Activated naive CD4-positive, alpha-beta T cell treated with anti-CD3 and anti-CD28 coated beads, Interleukin-2, amount 50 U/mL, for 24 hours (primary cell): ENCODE measurements at regions not wholly inside any gene's neighbourhood (a gene's known extent, or its start where the extent isn't known, plus 50 kb on each side); places are given as distances from the start of the nearest gene placed in this dataset.

ENCODE experiments used
- H3K27ac Mint-ChIP-seq: one replicate; pipeline ENCODE4 v1.8.0; 2021; ENCODE audit warnings: mild to moderate bottlenecking, mixed read lengths
- H3K27me3 Mint-ChIP-seq: one replicate; pipeline ENCODE4 v1.8.0; 2021; ENCODE audit warnings: mixed read lengths
- H3K36me3 Mint-ChIP-seq: one replicate; pipeline ENCODE4 v1.8.0; 2021; ENCODE audit warnings: mixed read lengths
- H3K4me1 Mint-ChIP-seq: one replicate; pipeline ENCODE4 v1.8.0; 2021; ENCODE audit warnings: mixed read lengths
- H3K4me3 Mint-ChIP-seq: one replicate; pipeline ENCODE4 v1.8.0; 2021; ENCODE audit warnings: mild to moderate bottlenecking, mixed read lengths
- H3K9me3 Mint-ChIP-seq: one replicate; pipeline ENCODE4 v1.8.0; 2021; ENCODE audit warnings: mixed read lengths

DNA sequence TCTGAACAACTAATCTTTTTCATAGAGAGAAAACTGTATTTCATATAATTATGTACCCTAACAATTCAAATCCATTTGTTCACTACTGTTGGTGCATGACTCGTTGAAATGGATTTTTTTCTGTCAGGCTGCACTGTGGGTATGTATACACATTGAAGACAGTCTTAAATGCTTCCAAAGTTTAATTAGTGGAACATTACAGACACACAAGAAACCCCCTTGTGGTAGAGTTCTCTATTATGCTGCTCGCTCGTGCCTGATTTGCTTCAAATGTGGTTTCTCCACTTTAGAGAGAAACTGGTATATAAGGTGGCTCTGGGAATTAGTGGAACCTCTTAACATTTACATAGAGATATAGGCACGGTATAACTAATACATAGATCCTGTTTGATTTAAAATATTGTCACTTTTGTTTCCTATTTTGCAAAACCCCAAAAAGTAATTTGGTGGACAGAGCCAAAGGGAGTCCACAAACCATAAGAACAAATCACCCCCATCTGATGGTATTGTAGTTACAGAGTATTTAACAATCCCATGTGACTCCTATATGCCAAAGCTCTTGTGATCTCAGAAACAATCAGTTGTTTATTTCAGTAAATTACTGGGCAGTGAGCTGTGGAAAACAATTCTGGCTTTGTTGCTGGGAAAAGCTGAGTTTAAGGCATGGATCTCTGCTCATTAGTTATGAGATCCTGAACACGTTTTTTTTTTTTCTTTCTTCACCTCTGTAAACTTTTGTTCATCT lies 159.5 kb downstream of the BRMS1L start:
- H3K27me3 Mint-ChIP-seq = no peaks in the 10 kb centered on the region
- no peaks in the 10 kb centered on the region for H3K36me3 Mint-ChIP-seq
- H3K4me1 Mint-ChIP-seq = no peaks in the 10 kb centered on the region
- H3K4me3 Mint-ChIP-seq = no peak overlapping the region
- no peak overlapping the region for H3K27ac Mint-ChIP-seq
- H3K9me3 Mint-ChIP-seq = no peaks in the 10 kb centered on the region

DNA sequence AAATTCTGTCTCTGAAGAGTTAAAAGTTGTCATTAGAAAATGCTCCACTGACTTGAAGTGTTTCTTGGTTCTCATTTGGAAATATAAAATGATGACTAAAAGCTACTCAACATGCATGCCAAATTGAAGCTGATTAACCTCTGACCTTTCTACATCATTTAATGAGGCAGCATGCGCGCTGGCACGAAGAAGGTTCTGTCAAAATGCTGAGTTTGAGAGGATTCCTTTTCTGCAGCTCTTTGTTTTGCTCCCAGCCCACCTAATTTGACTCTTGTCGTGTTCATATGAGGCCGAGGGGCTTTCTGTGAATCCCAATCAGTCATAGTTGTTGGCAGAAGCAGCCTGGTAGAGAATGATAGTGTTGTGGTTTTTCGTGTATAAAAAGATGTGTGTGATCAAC lies 153.4 kb downstream of the BRMS1L start:
- Mint-ChIP-seq H3K36me3 (no peaks in the 10 kb centered on the region), H3K4me1 (no peaks in the 10 kb centered on the region), H3K27ac (no peak overlapping the region), H3K4me3 (no peak overlapping the region), H3K9me3 (no peaks in the 10 kb centered on the region), H3K27me3 (no peaks in the 10 kb centered on the region)

DNA sequence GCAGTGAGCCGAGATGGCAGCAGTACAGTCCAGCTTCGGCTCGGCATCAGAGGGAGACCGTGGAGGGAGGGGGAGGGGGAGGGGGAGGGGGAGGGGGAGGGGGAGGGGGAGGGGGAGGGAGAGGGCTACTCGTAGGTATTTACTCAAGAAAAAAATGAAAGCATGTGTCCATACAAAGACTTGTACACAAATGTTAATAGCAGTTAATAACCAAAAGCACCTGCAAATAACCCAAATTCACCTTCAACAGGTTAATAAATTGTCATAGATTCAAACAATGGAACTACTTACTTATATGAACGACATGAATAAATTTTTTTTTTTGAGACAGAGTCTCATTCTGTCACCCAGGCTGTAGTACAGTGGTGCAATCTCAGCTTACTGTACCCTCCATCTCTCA lies 152.4 kb downstream of the BRMS1L start:
- Mint-ChIP-seq H3K27ac (no peak overlapping the region), H3K4me1 (no peaks in the 10 kb centered on the region), H3K9me3 (no peaks in the 10 kb centered on the region), H3K4me3 (no peak overlapping the region), H3K27me3 (no peaks in the 10 kb centered on the region), H3K36me3 (no peaks in the 10 kb centered on the region)

DNA sequence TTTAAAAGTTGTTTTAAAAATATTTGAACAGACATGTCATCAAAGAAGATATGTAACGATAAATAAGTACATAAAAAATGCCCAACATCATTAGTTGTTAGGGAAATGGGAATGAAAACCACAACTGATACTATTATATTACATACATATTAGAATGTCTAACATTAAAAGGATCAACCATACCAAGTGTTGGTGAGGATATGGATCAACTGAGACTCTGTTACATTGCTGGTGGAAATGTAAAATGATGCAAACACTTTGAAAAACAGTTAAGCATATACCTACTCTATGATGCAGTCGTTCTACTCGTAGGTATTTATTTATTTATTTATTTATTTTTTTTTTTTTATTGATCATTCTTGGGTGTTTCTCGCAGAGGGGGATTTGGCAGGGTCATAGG lies 149.7 kb downstream of the BRMS1L start:
- Mint-ChIP-seq H3K9me3 (no peaks in the 10 kb centered on the region), H3K4me1 (no peaks in the 10 kb centered on the region), H3K27me3 (peaks cover 3% of the 10 kb centered on the region), H3K4me3 (no peak overlapping the region), H3K27ac (no peak overlapping the region), H3K36me3 (no peaks in the 10 kb centered on the region)

DNA sequence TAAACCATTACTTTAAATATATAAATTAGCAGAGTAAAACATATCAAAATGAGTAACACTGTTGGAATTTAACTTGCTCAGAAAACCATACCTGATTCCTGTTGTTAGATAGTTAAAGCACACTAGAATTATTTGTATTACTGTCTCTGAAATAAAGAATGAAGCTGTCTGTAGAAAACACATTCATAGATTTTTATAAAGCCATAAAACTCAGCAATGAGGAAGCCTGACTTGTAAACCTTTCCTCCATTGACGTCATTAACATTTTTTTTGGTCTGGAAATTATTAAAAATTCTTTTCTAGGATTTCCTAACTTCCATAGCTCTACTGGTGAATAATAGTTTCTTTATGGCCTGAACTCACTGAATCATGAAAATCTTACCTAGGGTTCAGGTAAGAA lies 147.6 kb downstream of the BRMS1L start:
- Mint-ChIP-seq H3K27ac (no peak overlapping the region), H3K9me3 (no peaks in the 10 kb centered on the region), H3K4me3 (no peak overlapping the region), H3K27me3 (peaks cover 7% of the 10 kb centered on the region), H3K36me3 (no peaks in the 10 kb centered on the region), H3K4me1 (no peaks in the 10 kb centered on the region)

DNA sequence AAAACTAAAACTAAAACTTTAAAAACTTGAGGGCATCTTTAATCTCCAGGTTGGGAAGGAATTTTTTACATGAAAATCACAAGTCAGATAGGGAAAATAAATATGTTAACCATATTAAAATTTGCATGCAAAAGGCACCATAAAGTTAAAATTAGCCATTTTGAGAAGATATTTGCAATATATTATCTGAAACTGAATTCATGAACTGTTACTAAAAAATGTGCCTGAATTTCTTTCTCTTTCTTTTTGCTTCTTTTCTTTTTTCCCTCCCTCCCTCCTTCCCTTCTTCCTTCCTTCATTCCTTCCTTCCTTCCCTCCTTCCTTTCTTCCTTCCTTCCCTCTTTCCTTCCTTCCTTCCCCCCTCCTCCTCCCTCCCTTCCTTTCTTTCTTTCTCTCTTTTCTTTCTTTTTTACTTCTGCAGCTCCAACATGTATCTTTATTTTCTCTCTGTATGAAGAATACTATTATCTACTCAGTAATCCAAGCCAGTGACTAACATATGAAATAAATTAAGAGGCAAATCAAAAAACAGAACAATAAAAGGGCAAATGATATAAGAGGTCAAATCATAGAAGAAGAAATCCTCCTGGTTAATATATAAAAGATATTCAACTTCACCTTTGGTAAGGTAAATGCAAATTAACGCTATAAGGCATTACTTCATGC lies 146.0 kb downstream of the BRMS1L start:
- Mint-ChIP-seq H3K36me3 (no peaks in the 10 kb centered on the region), H3K4me1 (no peaks in the 10 kb centered on the region), H3K9me3 (no peaks in the 10 kb centered on the region), H3K27ac (no peak overlapping the region), H3K4me3 (no peak overlapping the region), H3K27me3 (peaks cover 13% of the 10 kb centered on the region)

DNA sequence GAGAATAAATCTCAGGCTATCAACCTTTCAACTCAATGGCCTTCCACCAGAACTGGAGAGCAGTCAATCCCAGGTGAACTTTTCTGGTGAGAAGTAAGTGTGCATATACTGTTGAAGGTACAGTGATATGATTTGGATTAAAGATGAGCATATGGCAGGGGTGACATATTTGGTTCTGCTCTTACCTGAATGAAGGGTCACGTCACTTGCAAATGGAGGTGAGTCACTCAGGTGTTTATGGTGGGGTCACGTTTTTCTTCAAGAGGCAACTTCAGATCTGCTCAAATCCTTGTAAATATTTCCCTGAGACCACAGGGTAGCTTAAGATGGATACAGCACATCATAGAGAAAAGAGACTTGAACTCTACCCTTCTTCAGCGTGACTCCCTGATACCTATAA lies 143.2 kb downstream of the BRMS1L start:
- H3K36me3 Mint-ChIP-seq = no peaks in the 10 kb centered on the region
- no peaks in the 10 kb centered on the region for H3K9me3 Mint-ChIP-seq

DNA sequence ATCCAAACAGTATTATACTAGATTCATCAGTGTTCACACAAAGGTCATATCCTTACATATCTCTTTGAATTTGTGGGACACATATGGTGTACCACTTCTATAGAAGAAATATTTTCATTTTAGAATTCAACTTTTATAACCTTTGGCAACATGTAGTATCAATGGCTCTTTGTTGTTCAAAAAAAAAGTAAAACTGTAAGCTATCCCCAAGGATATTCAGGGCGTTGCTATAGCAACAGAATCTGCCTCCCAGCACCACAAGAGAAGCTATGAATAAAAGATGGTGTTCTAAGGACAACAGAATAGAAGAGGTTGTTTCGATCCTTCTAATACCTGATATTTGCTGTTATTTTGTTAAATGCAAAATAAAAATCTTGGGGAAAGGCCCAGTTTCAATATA lies 139.3 kb downstream of the BRMS1L start:
- H3K9me3 Mint-ChIP-seq = no peaks in the 10 kb centered on the region
- peaks cover 11% of the 10 kb centered on the region for H3K27me3 Mint-ChIP-seq
- no peak overlapping the region for H3K4me3 Mint-ChIP-seq
- no peaks in the 10 kb centered on the region for H3K4me1 Mint-ChIP-seq
- no peaks in the 10 kb centered on the region for H3K36me3 Mint-ChIP-seq
- no peak overlapping the region for H3K27ac Mint-ChIP-seq

More for the DNA sequence above, 143.2 kb downstream of the BRMS1L start:
- no peak overlapping the region for H3K27ac Mint-ChIP-seq
- no peak overlapping the region for H3K4me3 Mint-ChIP-seq
- no peaks in the 10 kb centered on the region for H3K4me1 Mint-ChIP-seq
- H3K27me3 Mint-ChIP-seq = peaks cover 13% of the 10 kb centered on the region

DNA sequence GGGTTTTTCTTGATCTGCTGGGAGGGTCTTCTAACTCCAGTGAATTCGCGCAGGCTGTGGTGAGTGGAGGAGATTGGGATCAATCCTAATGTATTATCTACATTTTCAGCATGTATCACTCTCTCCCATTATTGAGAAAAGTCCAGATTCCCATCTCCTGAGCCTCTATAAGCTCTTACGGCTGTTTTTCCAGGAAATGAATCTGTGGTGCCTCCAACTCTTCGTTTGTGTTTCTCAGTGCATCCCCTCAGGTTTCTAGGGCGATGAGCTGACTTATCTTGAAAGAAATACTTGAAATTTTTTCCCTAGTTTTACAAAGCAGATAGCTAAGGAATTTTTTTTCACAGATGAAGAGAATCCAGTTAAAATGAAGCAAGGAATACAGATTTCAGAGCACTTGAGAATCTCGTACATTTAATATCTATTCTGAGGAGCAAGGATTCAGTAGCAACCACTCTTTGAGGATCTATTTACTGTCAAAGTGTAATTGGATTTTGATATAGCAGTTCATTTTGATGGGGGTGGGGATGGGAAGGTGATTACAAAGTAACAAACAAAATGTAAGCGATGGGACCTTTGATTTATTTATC lies 138.7 kb downstream of the BRMS1L start:
- no peak overlapping the region for H3K4me3 Mint-ChIP-seq
- no peaks in the 10 kb centered on the region for H3K9me3 Mint-ChIP-seq
- no peaks in the 10 kb centered on the region for H3K36me3 Mint-ChIP-seq
- peaks cover 11% of the 10 kb centered on the region for H3K27me3 Mint-ChIP-seq
- H3K4me1 Mint-ChIP-seq = no peaks in the 10 kb centered on the region
- no peak overlapping the region for H3K27ac Mint-ChIP-seq

DNA sequence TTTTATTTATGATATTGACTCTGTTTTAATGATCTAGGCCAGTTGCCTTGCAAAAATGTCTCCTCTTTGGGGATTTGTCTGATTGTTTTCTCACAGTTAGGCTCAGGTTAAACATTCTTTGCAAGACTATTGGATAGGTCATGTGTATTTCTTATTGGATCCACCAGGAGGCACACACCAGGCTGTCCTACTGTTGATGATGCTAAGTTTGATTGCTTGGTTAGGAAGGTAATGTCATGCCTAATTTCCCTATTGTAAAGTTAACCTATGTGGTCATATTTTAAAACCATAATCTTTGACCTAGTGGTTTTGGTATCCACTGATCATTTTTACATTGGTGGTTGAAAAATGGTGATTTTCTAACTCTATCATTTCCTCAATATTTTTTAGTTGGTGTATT lies 137.1 kb downstream of the BRMS1L start:
- Mint-ChIP-seq H3K27ac (no peak overlapping the region), H3K27me3 (peaks cover 2% of the 10 kb centered on the region), H3K4me1 (no peaks in the 10 kb centered on the region), H3K36me3 (no peaks in the 10 kb centered on the region), H3K9me3 (no peaks in the 10 kb centered on the region), H3K4me3 (no peak overlapping the region)

DNA sequence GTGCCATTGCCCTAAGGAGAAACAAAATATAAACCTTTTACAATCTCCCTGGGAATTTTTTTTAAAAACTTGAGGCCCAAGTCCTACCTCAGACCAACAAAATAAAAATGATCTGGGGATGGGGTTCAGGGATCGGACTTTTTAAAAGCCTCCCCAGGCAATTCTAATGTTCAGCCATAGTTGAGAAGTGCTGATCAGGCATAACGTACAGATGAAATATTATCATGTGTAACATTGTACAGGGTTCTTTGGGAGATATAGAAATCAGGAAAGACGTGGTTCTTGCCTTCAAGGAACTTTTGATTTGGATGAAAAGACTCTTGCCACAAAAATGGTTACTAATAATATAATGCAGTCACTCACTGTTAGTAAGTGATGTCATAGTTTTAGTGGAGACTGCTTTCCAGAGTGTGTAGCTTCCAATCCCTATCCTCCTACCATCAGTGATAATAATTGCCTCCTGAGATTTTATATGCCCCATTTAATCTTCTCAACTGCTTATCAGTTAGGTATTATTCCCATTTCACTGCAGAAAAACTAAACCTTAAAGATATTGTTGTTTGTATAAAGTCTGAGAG lies 135.6 kb downstream of the BRMS1L start:
- no peak overlapping the region for H3K27ac Mint-ChIP-seq
- H3K4me3 Mint-ChIP-seq = no peak overlapping the region
- H3K9me3 Mint-ChIP-seq = no peaks in the 10 kb centered on the region
- no peaks in the 10 kb centered on the region for H3K36me3 Mint-ChIP-seq
- H3K27me3 Mint-ChIP-seq = no peaks in the 10 kb centered on the region
- H3K4me1 Mint-ChIP-seq = no peaks in the 10 kb centered on the region

DNA sequence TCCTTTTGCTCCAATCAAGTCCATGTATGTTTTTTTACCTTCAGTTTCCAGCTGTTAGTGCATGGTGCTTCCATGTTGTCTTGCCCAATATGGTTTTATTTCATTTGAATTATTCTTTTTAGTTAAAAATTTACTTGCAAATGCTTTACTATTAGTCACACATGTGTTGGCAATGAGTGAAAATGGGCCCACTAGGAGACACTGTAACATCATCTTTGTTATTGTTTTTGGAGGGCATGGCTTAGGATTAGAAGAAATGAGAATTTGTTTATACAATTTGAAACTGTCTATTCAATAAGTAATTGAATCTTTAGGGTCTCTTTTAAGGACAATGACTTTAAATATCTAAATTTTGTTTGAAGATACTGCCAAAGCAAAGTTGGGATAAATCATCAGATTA lies 133.7 kb downstream of the BRMS1L start:
- Mint-ChIP-seq H3K4me1 (no peaks in the 10 kb centered on the region), H3K9me3 (no peaks in the 10 kb centered on the region), H3K36me3 (no peaks in the 10 kb centered on the region), H3K4me3 (no peak overlapping the region), H3K27ac (no peak overlapping the region), H3K27me3 (peaks cover 2% of the 10 kb centered on the region)

DNA sequence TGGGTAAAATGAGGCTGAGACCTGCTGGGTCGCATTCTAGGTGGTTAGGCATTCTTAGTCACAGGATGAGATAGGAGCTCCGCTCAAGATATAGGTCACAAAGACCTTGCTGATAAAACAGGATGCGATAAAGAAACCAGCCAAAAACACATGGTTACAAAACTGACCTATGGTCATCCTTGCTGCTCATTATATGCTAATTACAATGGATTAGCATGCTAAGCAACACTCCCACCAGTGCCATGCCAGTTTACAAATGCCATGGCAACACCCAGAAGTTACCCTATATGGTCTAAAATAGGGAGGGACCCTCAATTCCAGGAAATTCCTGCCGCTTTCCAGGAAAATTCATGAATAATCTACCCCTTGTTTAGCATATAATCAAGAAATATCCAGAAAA lies 132.4 kb downstream of the BRMS1L start:
- Mint-ChIP-seq H3K27me3 (peaks cover 2% of the 10 kb centered on the region), H3K27ac (no peak overlapping the region), H3K4me3 (no peak overlapping the region), H3K9me3 (no peaks in the 10 kb centered on the region), H3K36me3 (no peaks in the 10 kb centered on the region), H3K4me1 (no peaks in the 10 kb centered on the region)

DNA sequence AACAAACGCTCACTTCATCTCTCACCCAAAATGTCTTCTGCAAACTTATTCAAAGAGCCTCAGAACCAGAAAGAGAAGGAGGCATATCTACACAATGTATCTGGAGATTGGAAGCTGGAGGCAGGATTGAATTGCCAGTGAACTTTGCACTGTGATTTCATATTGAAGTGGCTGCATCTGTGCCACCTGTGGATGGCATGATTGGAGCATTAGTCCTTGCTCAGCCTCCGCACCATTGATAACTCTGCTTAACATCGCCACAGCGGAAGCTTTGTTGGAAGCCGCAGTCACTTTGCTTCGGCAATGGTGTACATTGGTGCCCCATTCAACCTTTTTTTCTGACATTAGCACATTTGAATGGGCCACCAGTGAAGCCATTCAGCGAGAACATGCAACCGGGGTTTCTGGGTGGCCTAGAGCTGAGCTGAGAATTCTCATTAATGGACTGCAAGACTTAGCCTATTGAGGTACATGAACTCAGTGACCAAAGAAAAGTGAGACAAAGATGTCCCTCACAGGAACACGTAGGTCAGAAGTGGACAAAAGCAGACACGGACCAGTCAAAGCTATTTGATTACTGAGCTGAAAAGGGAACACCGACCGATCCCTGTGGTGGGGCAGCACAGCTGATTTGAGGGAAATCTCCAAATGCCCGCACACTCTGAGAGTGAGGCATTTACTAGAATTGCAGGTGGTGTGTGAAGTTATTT lies 130.4 kb downstream of the BRMS1L start:
- H3K4me3 Mint-ChIP-seq = no peak overlapping the region
- H3K4me1 Mint-ChIP-seq = no peaks in the 10 kb centered on the region
- no peaks in the 10 kb centered on the region for H3K36me3 Mint-ChIP-seq
- H3K9me3 Mint-ChIP-seq = no peaks in the 10 kb centered on the region
- peaks cover 2% of the 10 kb centered on the region for H3K27me3 Mint-ChIP-seq
- no peak overlapping the region for H3K27ac Mint-ChIP-seq

DNA sequence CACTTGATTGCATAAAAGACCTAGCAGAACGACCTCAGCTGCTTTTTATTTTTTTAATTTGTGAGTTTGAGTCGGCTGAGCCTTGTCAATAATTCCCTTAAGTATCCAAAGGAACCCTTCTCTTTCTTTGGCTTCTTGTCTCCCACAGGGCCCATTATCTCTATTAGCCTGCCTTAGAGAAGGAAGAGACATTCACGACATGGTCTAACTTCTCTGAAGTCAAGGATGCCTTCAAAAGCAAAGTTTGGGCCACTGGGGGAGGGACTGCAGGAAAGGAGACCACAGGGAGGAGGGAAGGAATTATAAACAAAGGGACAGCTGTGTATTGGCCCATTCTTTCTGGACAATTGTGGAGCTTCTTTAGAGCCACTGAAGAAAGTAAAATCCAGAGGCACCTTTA lies 126.4 kb downstream of the BRMS1L start:
- Mint-ChIP-seq H3K36me3 (no peaks in the 10 kb centered on the region), H3K27ac (no peak overlapping the region), H3K9me3 (no peaks in the 10 kb centered on the region), H3K4me3 (no peak overlapping the region), H3K27me3 (peaks cover 2% of the 10 kb centered on the region), H3K4me1 (no peaks in the 10 kb centered on the region)
